ENCODE measurements at regions not wholly inside any gene's neighbourhood (a gene's known extent, or its start where the extent isn't known, plus 50 kb on each side); places are given as distances from the start of the nearest gene placed in this dataset.

DNA sequence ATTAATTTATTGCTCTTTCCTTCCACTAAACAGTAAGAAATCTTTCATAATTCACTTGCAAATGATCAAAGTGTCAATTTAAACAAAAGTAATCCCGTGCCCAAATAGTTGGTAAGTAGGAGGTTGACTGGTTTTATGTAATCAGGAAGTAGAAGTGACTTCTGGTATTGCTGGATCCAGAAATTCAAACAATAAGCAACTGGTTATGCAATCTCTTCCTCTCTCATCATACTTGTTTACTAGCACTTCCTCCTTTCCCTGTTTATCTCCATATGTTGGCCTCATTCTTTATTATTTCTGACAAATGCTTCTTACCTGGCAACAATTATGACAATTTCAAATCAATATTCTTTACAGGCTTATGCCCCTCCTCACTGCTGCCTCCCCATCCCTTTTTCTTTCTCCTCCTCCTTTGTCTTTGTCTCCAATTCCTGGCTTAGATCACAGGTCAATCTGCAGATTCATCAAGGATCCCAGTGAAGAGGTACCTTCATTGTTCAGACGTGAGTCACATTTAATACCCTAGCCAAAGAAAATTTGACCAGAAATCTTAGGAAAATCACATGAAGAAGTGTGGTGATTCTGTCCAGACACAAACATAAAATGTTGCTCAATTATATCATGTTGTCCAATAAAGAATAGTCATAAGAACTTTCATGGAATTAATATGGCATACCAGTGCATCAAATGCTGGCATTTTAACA is 323.2 kb upstream of the PCDH7 start:
- Histone ChIP-seq H4K20me1 (ENCODE audit: insufficient read depth, low read length) (no peaks in the 10 kb centered on the region), H3K4me3 (replicated peaks in 1 of 3; ENCODE audit: insufficient read depth in 1 of 3, low read depth in 2 of 3, low read length in 3 of 3) (no peak overlapping the region), H2AFZ (ENCODE audit: low read length) (no peak overlapping the region), H3K27me3 (ENCODE audit: control insufficient read depth in 1 of 2, insufficient read depth in 2 of 2, low read length in 2 of 2) (no peaks in the 10 kb centered on the region), H3K79me2 (ENCODE audit: insufficient read depth, low read length) (no peaks in the 10 kb centered on the region), H3K4me2 (ENCODE audit: low read depth, low read length) (no peak overlapping the region), H3K9me3 (ENCODE audit: low read length) (peaks cover 72% of the 10 kb centered on the region), H3K36me3 (replicated peaks in 1 of 2; ENCODE audit: control insufficient read depth in 1 of 2, insufficient read depth in 2 of 2, low read length in 2 of 2) (no peaks in the 10 kb centered on the region), H3K27ac (ENCODE audit: extremely low read length, insufficient read depth, low read length) (no peak overlapping the region), H3K4me1 (ENCODE audit: insufficient read depth, low read length) (no peaks in the 10 kb centered on the region), H3K9ac (ENCODE audit: insufficient read depth, low read depth, low read length) (no peak overlapping the region)
- DNase-seq (ENCODE audit: low spot score) (no peak), ATAC-seq (no peak), FAIRE-seq (no peak)
- WGBS (ENCODE audit: low lambda C conversion rate): 2% methylated on average over 2 of the region's 2 CpGs
- no TSS peak for BruUV-seq (replicated peaks)
- in situ Hi-C loops (cut with HindIII; ENCODE audit: extremely low pct_ligation_motif_present, low pct_unique_long_range_greater_than_20kb) (no loop called here), intact Hi-C loops (cut with micrococcal nuclease; ENCODE audit: unreplicated experiment) (no loop called here)
- CTCF ChIA-PET (ENCODE audit: low intra/inter-chr PET ratio, low total read pairs): no interaction called here
- POLR2A ChIA-PET: no interaction called here
- TF ChIP-seq NBN (conservative IDR thresholded peaks at IDR 0.05): no peak
- no peak for TF ChIP-seq RBM39 (IDR thresholded peaks at IDR 0.05; ENCODE audit: low read depth, low read length, poor library complexity, severe bottlenecking)
- TF ChIP-seq ZNF382 (CRISPR knock-in tag; IDR thresholded peaks at IDR 0.05; ENCODE audit: borderline replicate concordance): no peak
- TF ChIP-seq SOX13 (IDR thresholded peaks at IDR 0.05): no peak
- no peak for TF ChIP-seq SOX13 (CRISPR knock-in tag; conservative IDR thresholded peaks at IDR 0.05 in 1 of 2, IDR thresholded peaks at IDR 0.05 in 1 of 2)
- no peak for TF ChIP-seq DR1 (CRISPR knock-in tag; IDR thresholded peaks at IDR 0.05)
- TF ChIP-seq, protein P1, sequence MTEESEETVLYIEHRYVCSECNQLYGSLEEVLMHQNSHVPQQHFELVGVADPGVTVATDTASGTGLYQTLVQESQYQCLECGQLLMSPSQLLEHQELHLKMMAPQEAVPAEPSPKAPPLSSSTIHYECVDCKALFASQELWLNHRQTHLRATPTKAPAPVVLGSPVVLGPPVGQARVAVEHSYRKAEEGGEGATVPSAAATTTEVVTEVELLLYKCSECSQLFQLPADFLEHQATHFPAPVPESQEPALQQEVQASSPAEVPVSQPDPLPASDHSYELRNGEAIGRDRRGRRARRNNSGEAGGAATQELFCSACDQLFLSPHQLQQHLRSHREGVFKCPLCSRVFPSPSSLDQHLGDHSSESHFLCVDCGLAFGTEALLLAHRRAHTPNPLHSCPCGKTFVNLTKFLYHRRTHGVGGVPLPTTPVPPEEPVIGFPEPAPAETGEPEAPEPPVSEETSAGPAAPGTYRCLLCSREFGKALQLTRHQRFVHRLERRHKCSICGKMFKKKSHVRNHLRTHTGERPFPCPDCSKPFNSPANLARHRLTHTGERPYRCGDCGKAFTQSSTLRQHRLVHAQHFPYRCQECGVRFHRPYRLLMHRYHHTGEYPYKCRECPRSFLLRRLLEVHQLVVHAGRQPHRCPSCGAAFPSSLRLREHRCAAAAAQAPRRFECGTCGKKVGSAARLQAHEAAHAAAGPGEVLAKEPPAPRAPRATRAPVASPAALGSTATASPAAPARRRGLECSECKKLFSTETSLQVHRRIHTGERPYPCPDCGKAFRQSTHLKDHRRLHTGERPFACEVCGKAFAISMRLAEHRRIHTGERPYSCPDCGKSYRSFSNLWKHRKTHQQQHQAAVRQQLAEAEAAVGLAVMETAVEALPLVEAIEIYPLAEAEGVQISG (CRISPR knock-in tag; IDR thresholded peaks at IDR 0.05): no peak
- TF ChIP-seq ZNF282 (IDR thresholded peaks at IDR 0.05; ENCODE audit: partially characterized antibody): no peak
- no peak for TF ChIP-seq ZNF629 (CRISPR knock-in tag; conservative IDR thresholded peaks at IDR 0.05)
- no peak for TF ChIP-seq JUND (CRISPR knock-in tag; IDR thresholded peaks at IDR 0.05)
- TF ChIP-seq SPEN (CRISPR knock-in tag; IDR thresholded peaks at IDR 0.05; ENCODE audit: low read depth): no peak
- TF ChIP-seq PRPF4 (IDR thresholded peaks at IDR 0.05; ENCODE audit: low read depth, low read length, poor library complexity, severe bottlenecking): no peak
- no peak for TF ChIP-seq ZNF850 (CRISPR knock-in tag; conservative IDR thresholded peaks at IDR 0.05)
- TF ChIP-seq, protein P2, sequence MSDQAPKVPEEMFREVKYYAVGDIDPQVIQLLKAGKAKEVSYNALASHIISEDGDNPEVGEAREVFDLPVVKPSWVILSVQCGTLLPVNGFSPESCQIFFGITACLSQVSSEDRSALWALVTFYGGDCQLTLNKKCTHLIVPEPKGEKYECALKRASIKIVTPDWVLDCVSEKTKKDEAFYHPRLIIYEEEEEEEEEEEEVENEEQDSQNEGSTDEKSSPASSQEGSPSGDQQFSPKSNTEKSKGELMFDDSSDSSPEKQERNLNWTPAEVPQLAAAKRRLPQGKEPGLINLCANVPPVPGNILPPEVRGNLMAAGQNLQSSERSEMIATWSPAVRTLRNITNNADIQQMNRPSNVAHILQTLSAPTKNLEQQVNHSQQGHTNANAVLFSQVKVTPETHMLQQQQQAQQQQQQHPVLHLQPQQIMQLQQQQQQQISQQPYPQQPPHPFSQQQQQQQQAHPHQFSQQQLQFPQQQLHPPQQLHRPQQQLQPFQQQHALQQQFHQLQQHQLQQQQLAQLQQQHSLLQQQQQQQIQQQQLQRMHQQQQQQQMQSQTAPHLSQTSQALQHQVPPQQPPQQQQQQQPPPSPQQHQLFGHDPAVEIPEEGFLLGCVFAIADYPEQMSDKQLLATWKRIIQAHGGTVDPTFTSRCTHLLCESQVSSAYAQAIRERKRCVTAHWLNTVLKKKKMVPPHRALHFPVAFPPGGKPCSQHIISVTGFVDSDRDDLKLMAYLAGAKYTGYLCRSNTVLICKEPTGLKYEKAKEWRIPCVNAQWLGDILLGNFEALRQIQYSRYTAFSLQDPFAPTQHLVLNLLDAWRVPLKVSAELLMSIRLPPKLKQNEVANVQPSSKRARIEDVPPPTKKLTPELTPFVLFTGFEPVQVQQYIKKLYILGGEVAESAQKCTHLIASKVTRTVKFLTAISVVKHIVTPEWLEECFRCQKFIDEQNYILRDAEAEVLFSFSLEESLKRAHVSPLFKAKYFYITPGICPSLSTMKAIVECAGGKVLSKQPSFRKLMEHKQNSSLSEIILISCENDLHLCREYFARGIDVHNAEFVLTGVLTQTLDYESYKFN (CRISPR knock-in tag; conservative IDR thresholded peaks at IDR 0.05): no peak
- no peak for TF ChIP-seq MED13 (CRISPR knock-in tag; IDR thresholded peaks at IDR 0.05)
- TF ChIP-seq, protein P3, sequence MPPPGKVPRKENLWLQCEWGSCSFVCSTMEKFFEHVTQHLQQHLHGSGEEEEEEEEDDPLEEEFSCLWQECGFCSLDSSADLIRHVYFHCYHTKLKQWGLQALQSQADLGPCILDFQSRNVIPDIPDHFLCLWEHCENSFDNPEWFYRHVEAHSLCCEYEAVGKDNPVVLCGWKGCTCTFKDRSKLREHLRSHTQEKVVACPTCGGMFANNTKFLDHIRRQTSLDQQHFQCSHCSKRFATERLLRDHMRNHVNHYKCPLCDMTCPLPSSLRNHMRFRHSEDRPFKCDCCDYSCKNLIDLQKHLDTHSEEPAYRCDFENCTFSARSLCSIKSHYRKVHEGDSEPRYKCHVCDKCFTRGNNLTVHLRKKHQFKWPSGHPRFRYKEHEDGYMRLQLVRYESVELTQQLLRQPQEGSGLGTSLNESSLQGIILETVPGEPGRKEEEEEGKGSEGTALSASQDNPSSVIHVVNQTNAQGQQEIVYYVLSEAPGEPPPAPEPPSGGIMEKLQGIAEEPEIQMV (CRISPR knock-in tag; IDR thresholded peaks at IDR 0.05; ENCODE audit: low read depth): no peak
- no peak for TF ChIP-seq ATF5 (CRISPR knock-in tag; IDR thresholded peaks at IDR 0.05; ENCODE audit: low read depth)
